Muscle of back (tissue), 3 donors: ENCODE measurements at regions not wholly inside any gene's neighbourhood (a gene's known extent, or its start where the extent isn't known, plus 50 kb on each side); places are given as distances from the start of the nearest gene placed in this dataset.
"Not testable (repeated sequence)": the region's sequence is repeated elsewhere in the genome, so short reads cannot be mapped to it uniquely, and the experiment has no call there.

ENCODE experiments used
- DNase-seq, 3 donors: peaks; one replicate each; pipeline versions ENCODE4 v3.0.0 to v3.0.0-alpha.2; 2013

GRCh38 chr3:189375532-189375931 lies 203.8 kb downstream of the TPRG1 start:
- peak in 2 of 3 donors; percentile 44 to 71 for DNase-seq

GRCh38 chr3:189383630-189384029 lies 211.9 kb downstream of the TPRG1 start:
- DNase-seq = no peak

GRCh38 chr3:189385880-189386279 lies 214.1 kb downstream of the TPRG1 start:
- not testable (repeated sequence) for DNase-seq

GRCh38 chr3:189386739-189387138 lies 215.0 kb downstream of the TPRG1 start:
- DNase-seq = no peak

GRCh38 chr3:189389346-189389745 lies 217.6 kb downstream of the TPRG1 start:
- DNase-seq = no peak

- DNase-seq = no peak
Observed at GRCh38 chr3:189393598-189393997, 221.8 kb downstream of the TPRG1 start.

GRCh38 chr3:189394599-189395121 lies 222.9 kb downstream of the TPRG1 start:
- DNase-seq = no peak

- DNase-seq = no peak
Observed at GRCh38 chr3:189395825-189396224, 224.1 kb downstream of the TPRG1 start.

GRCh38 chr3:189398656-189399055 lies 226.9 kb downstream of the TPRG1 start:
- DNase-seq = no peak

GRCh38 chr3:189401196-189401595 lies 229.4 kb downstream of the TPRG1 start:
- no peak for DNase-seq

GRCh38 chr3:189403194-189403593 lies 228.0 kb upstream of the TP63 start:
- no peak for DNase-seq

- no peak for DNase-seq
Observed at GRCh38 chr3:189404024-189404423, 227.2 kb upstream of the TP63 start.

GRCh38 chr3:189404797-189405484 lies 226.2 kb upstream of the TP63 start:
- DNase-seq = no peak

GRCh38 chr3:189406148-189406547 lies 225.0 kb upstream of the TP63 start:
- DNase-seq = peak; percentile 27 to 59 (median 43)

- no peak for DNase-seq
Observed at GRCh38 chr3:189410522-189410921, 220.7 kb upstream of the TP63 start.

- peak; percentile 12 to 49 (median 20) for DNase-seq
Observed at GRCh38 chr3:189419038-189419437, 212.2 kb upstream of the TP63 start.

- no peak for DNase-seq
Observed at GRCh38 chr3:189419683-189420082, 211.5 kb upstream of the TP63 start.

- DNase-seq = no peak
Observed at GRCh38 chr3:189424922-189425321, 206.3 kb upstream of the TP63 start.

GRCh38 chr3:189429019-189429418 lies 202.2 kb upstream of the TP63 start:
- no peak for DNase-seq

- no peak for DNase-seq
Observed at GRCh38 chr3:189430166-189430565, 201.0 kb upstream of the TP63 start.

GRCh38 chr3:189442257-189442656 lies 188.9 kb upstream of the TP63 start:
- DNase-seq = not testable (repeated sequence)

- DNase-seq = no peak
Observed at GRCh38 chr3:189446959-189447560, 184.1 kb upstream of the TP63 start.

- peak in 1 of 3 donors; percentile 23 for DNase-seq
Observed at GRCh38 chr3:189449084-189449483, 182.1 kb upstream of the TP63 start.
